ENCODE measurements at regions not wholly inside any gene's neighbourhood (a gene's known extent, or its start where the extent isn't known, plus 50 kb on each side); places are given as distances from the start of the nearest gene placed in this dataset.

DNA sequence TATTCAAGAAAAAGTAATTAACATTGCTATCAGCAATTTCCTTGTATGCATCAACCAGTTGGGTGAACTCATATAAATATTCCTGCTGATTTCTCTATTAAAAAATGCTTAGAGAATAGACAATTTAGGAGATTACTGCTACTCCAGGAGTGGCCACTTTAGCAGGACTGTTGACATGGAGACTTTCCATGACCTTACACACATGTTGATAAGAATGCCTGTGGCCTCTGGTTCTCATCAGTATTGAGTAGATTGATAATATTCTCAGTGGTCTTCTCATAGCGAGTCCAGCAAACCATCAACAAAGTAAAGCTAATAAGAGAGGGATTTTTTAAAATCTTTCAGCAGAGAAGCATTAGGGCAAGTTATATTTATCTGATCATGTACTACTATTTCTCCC, 208.4 kb upstream of the MARCKS start:
- FAIRE-seq = no peak
- H3K9me1 ChIP-seq (replicated peaks; ENCODE audit: control insufficient read depth, extremely low read depth, insufficient read depth, low read length) = no peaks in the 10 kb centered on the region
- no peak overlapping the region for H3K4me2 ChIP-seq (ENCODE audit: insufficient read depth, low read length)

More for the DNA sequence above, 208.4 kb upstream of the MARCKS start:
- Histone ChIP-seq H3K27ac (ENCODE audit: insufficient read depth, low read depth, low read length) (no peak overlapping the region), H2AFZ (ENCODE audit: low read depth, low read length) (no peak overlapping the region), H3K9me3 (replicated peaks; ENCODE audit: control insufficient read depth, insufficient read depth, low read length) (no peaks in the 10 kb centered on the region), H3K9ac (replicated peaks; ENCODE audit: extremely low read depth, insufficient read depth, low read length) (no peak overlapping the region), H3K4me3 (replicated peaks in 1 of 3; ENCODE audit: insufficient read depth in 1 of 3, low read depth in 1 of 3, low read length in 3 of 3) (no peak overlapping the region), H4K20me1 (replicated peaks; ENCODE audit: control insufficient read depth, extremely low read depth, insufficient read depth, low read length) (no peaks in the 10 kb centered on the region), H3K27me3 (ENCODE audit: control insufficient read depth in 2 of 2, insufficient read depth in 2 of 2, low read length in 2 of 2) (no peaks in the 10 kb centered on the region), H3K36me3 (ENCODE audit: control insufficient read depth in 2 of 2, extremely low read depth in 1 of 2, insufficient read depth in 2 of 2, low read length in 2 of 2) (no peaks in the 10 kb centered on the region), H3K79me2 (ENCODE audit: control insufficient read depth, insufficient read depth, low read length) (no peaks in the 10 kb centered on the region), H3K4me1 (ENCODE audit: control insufficient read depth, extremely low read depth, insufficient read depth, low read length) (no peaks in the 10 kb centered on the region)
- POLR2A ChIA-PET = no interaction called here
- BruUV-seq (replicated peaks) = no TSS peak
- no peak for DNase-seq (ENCODE audit: low read depth, low spot score)
- CTCF ChIA-PET = interaction anchor here (1.6 kb wide), 1 partner anchor 9 kb away, joined by 3 read pairs; no protein-coding TSS in a partner anchor
- dilution Hi-C loops (cut with MboI; ENCODE audit: extremely low pct_ligation_motif_present, low sequenced_read_pairs) (no loop called here), intact Hi-C loops (cut with micrococcal nuclease) (no loop called here)
- no peak for TF ChIP-seq FOS (IDR thresholded peaks at IDR 0.05; ENCODE audit: borderline replicate concordance, insufficient read depth, low read length)
- TF ChIP-seq POLR2A (IDR thresholded peaks at IDR 0.05; ENCODE audit: low read depth, low read length) = no peak
- no peak for TF ChIP-seq CTCF (IDR thresholded peaks at IDR 0.05; ENCODE audit: extremely low read depth in 1 of 2, insufficient read depth in 1 of 2, low read depth in 1 of 2, low read length in 2 of 2)
- no peak for TF ChIP-seq EZH2 (IDR thresholded peaks at IDR 0.05; ENCODE audit: borderline replicate concordance, low read depth, low read length, severe bottlenecking)
- no peak for TF ChIP-seq MAX (IDR thresholded peaks at IDR 0.05; ENCODE audit: insufficient read depth, insufficient read length)
- TF ChIP-seq JUN (IDR thresholded peaks at IDR 0.05; ENCODE audit: borderline replicate concordance, insufficient read depth, insufficient read length, low read depth) = no peak
- no peak for TF ChIP-seq GATA2 (IDR thresholded peaks at IDR 0.05; ENCODE audit: insufficient read depth, insufficient read length, low read depth, low read length)

Data from endothelial cell of umbilical vein (primary cell).